ENCODE measurements at regions not wholly inside any gene's neighbourhood (a gene's known extent, or its start where the extent isn't known, plus 50 kb on each side); places are given as distances from the start of the nearest gene placed in this dataset.
"Not testable (repeated sequence)": the region's sequence is repeated elsewhere in the genome, so short reads cannot be mapped to it uniquely, and the experiment has no call there.

DNA sequence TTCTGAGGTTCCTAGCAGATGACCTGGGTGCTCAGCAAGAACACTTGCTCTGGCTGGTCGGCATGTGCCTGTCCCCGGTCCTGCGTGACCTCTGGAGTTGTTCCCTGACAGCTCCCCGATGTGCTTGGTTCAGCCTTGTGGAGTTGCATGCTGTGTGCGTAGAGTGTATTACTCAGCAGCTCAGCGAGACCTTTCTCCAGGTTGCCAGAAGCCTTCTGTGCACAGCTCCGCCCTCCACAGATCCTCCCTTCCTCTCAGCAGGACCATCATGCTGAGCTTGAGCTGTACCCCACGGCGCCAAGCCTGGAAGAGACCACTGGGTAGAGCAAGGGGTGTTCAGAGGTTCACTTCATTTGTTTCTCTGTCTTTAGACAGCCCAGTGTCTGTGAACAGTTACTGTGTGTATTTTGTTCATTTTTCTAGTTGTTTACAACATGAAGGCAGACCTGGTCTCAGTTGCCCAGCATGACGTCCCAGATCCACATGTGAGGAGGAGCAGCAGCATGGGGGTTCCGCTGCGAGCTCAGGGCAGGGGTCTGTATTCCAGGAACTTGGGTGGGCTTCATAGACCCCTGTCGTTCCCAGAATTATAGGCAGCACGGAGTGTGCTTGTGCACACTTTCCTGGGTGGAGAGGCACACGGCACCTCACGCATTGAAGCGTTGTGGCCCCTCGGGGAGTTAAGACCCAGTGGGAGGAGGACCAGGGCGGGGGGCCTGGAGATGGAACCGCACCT lies 148.6 kb downstream of the IGLL1 start:
- CTCF ChIA-PET: no interaction called here
- Mint-ChIP-seq H3K36me3 (ENCODE audit: insufficient read depth, unreplicated experiment) (no peaks in the 10 kb centered on the region), H3K9me3 (ENCODE audit: unreplicated experiment) (peaks cover 17% of the 10 kb centered on the region), H3K27me3 (ENCODE audit: insufficient read depth, unreplicated experiment) (no peaks in the 10 kb centered on the region), H3K4me1 (ENCODE audit: insufficient read depth, unreplicated experiment) (no peaks in the 10 kb centered on the region), H3K4me3 (ENCODE audit: unreplicated experiment) (no peak overlapping the region), H3K27ac (ENCODE audit: low read depth, unreplicated experiment) (no peak overlapping the region)
- no TSS peak for BruUV-seq (replicated peaks)
- intact Hi-C loops (cut with micrococcal nuclease): no loop called here
- no peak for DNase-seq (ENCODE audit: unreplicated experiment)
- TF ChIP-seq, protein P1, sequence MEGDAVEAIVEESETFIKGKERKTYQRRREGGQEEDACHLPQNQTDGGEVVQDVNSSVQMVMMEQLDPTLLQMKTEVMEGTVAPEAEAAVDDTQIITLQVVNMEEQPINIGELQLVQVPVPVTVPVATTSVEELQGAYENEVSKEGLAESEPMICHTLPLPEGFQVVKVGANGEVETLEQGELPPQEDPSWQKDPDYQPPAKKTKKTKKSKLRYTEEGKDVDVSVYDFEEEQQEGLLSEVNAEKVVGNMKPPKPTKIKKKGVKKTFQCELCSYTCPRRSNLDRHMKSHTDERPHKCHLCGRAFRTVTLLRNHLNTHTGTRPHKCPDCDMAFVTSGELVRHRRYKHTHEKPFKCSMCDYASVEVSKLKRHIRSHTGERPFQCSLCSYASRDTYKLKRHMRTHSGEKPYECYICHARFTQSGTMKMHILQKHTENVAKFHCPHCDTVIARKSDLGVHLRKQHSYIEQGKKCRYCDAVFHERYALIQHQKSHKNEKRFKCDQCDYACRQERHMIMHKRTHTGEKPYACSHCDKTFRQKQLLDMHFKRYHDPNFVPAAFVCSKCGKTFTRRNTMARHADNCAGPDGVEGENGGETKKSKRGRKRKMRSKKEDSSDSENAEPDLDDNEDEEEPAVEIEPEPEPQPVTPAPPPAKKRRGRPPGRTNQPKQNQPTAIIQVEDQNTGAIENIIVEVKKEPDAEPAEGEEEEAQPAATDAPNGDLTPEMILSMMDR (IDR thresholded peaks at IDR 0.05; ENCODE audit: unreplicated experiment): no peak
- POLR2A ChIA-PET: interaction anchor here (0.5 kb wide), 1 partner anchor 238 kb away, joined by 4 read pairs; no protein-coding TSS in a partner anchor

GRCh38 chr22:23424551-23425068 lies 155.5 kb downstream of the IGLL1 start:
- H3K27me3 Mint-ChIP-seq (ENCODE audit: insufficient read depth, unreplicated experiment); BruUV-seq (replicated peaks); intact Hi-C loops (cut with micrococcal nuclease); DNase-seq (ENCODE audit: unreplicated experiment); H3K4me3 Mint-ChIP-seq (ENCODE audit: unreplicated experiment); CTCF ChIA-PET; H3K36me3 Mint-ChIP-seq (ENCODE audit: insufficient read depth, unreplicated experiment); POLR2A ChIA-PET; H3K4me1 Mint-ChIP-seq (ENCODE audit: insufficient read depth, unreplicated experiment); H3K27ac Mint-ChIP-seq (ENCODE audit: low read depth, unreplicated experiment): not testable (repeated sequence)
- H3K9me3 Mint-ChIP-seq (ENCODE audit: unreplicated experiment): peaks cover 11% of the 10 kb centered on the region

DNA sequence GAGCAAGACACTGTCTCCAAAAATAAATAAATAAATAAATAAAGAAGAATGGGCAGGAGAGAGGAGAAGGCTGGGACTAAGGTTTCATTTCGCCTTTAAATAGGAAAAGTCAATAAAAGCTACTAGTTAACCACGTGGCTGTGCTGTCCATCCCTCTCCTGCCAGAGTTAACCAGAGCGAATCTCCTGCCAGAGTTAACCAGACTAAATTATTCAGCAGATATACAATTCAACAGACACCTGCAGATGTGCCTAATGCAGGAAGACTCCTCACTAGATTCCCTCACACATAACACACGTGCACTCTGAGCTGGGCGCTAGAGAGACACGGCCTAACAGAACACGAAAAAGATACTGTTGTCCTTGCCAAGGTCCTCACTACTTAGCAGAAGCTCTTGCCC lies 156.1 kb downstream of the IGLL1 start:
- TF ChIP-seq, protein P1 (IDR thresholded peaks at IDR 0.05; ENCODE audit: unreplicated experiment): no peak
- H3K27me3 Mint-ChIP-seq (ENCODE audit: insufficient read depth, unreplicated experiment): peaks cover 2% of the 10 kb centered on the region
- POLR2A ChIA-PET: no interaction called here
- peaks cover 8% of the 10 kb centered on the region for H3K9me3 Mint-ChIP-seq (ENCODE audit: unreplicated experiment)
- H3K27ac Mint-ChIP-seq (ENCODE audit: low read depth, unreplicated experiment): no peak overlapping the region
- H3K36me3 Mint-ChIP-seq (ENCODE audit: insufficient read depth, unreplicated experiment): no peaks in the 10 kb centered on the region
- H3K4me3 Mint-ChIP-seq (ENCODE audit: unreplicated experiment): no peak overlapping the region
- no peaks in the 10 kb centered on the region for H3K4me1 Mint-ChIP-seq (ENCODE audit: insufficient read depth, unreplicated experiment)
- no TSS peak for BruUV-seq (replicated peaks)
- no peak for DNase-seq (ENCODE audit: unreplicated experiment)
- intact Hi-C loops (cut with micrococcal nuclease): no loop called here
- CTCF ChIA-PET: no interaction called here

DNA sequence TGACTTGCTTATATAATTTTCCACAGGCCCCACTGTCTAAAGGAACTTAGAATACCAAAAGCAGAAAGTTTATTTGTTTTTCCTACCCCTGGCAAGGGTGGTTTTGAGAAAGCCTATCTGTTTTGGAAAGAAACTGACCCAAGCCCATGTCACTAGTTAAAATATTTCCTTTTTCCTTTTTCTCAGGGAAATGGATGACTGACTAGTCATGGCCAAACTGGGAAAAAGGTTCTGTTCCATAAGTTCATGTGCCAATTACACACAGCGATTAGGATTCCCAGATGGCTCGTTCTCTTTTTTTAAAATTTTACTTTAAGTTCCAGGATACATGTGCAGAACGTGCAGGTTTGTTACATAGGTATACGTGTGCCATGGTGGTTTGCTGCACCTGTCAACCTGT lies 157.8 kb downstream of the IGLL1 start:
- POLR2A ChIA-PET; H3K4me3 Mint-ChIP-seq (ENCODE audit: unreplicated experiment); H3K27ac Mint-ChIP-seq (ENCODE audit: low read depth, unreplicated experiment); CTCF ChIA-PET; H3K4me1 Mint-ChIP-seq (ENCODE audit: insufficient read depth, unreplicated experiment); DNase-seq (ENCODE audit: unreplicated experiment); H3K36me3 Mint-ChIP-seq (ENCODE audit: insufficient read depth, unreplicated experiment); intact Hi-C loops (cut with micrococcal nuclease); BruUV-seq (replicated peaks); H3K9me3 Mint-ChIP-seq (ENCODE audit: unreplicated experiment): not testable (repeated sequence)
- peaks cover 19% of the 10 kb centered on the region for H3K27me3 Mint-ChIP-seq (ENCODE audit: insufficient read depth, unreplicated experiment)

DNA sequence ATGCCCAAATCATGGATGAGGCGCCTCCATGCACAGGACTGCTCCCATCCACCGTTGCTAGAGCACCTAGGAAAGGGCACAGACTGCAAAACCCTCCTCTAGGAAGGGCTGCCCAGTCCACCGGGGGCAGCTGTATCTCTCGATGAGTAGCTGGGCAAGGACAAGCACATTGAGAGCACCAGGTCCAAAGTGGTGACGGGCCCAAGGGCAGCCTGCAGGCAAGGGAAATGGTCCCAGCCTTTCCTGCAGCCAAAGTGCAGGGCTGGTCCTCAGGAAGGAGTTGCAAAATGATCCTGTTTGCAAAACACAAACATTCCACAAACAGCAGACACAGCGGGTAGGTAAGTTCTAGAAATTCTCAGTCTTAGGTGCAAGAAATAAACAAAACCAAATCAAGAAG lies 158.8 kb downstream of the IGLL1 start:
- H3K4me3 Mint-ChIP-seq (ENCODE audit: unreplicated experiment); CTCF ChIA-PET; H3K9me3 Mint-ChIP-seq (ENCODE audit: unreplicated experiment); H3K4me1 Mint-ChIP-seq (ENCODE audit: insufficient read depth, unreplicated experiment); intact Hi-C loops (cut with micrococcal nuclease); H3K27ac Mint-ChIP-seq (ENCODE audit: low read depth, unreplicated experiment); DNase-seq (ENCODE audit: unreplicated experiment); POLR2A ChIA-PET; H3K36me3 Mint-ChIP-seq (ENCODE audit: insufficient read depth, unreplicated experiment); BruUV-seq (replicated peaks): not testable (repeated sequence)
- H3K27me3 Mint-ChIP-seq (ENCODE audit: insufficient read depth, unreplicated experiment): peaks cover 28% of the 10 kb centered on the region

All from MCF 10A (cell line).